CD1c-positive myeloid dendritic cell (primary cell): ENCODE measurements at regions not wholly inside any gene's neighbourhood (a gene's known extent, or its start where the extent isn't known, plus 50 kb on each side); places are given as distances from the start of the nearest gene placed in this dataset.
A peak's percentile ranks its signal among the peaks of the same experiment; 100 is the strongest.
"Not testable (repeated sequence)": the region's sequence is repeated elsewhere in the genome, so short reads cannot be mapped to it uniquely, and the experiment has no call there.

ENCODE experiments used
- DNase-seq: peaks from one replicate; pipeline ENCODE4 v3.0.0-alpha.2; 2016; ENCODE audit errors: extremely low spot score

DNA sequence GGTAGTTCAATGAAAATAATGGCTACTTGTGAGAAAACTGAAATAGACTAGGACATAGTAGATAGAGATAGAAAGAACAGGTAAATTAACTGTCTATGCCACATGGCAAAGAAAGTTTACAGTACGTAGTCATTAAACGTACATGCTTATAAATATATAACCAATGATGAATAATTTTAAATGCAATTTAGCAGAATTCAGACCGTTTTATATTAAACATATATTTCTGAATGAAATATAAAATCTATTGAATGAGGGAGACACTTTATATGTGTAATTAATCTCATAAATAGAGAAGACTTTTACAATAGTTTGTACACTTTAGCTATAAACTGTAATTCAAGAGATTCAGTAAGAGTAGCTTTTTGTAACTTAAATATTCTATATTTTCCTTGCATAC lies 124.4 kb upstream of the VPREB1 start:
- DNase-seq = no peak

DNA sequence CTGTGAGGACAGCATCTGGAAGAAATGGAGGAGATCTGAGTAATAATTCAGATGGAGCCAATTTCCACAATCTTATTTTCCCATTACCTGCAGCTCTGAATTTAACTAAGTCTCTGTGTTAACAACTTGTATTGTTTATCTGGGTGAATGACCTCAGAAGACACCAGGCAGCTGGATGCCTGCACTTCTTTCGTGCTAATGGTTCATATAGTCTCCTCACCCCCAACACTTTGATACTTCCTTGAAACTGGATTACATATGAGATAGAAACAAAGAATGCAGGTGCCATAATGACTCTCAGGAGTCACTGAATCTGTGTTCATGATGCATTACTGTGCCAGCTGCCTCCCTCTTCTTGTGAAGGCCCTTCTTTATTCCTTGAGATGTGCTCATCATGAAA lies 125.6 kb upstream of the VPREB1 start:
- DNase-seq = no peak

- DNase-seq = not testable (repeated sequence)
These were observed 126.6 kb upstream of the VPREB1 start for GRCh38 chr22:22117864-22118544.

DNA sequence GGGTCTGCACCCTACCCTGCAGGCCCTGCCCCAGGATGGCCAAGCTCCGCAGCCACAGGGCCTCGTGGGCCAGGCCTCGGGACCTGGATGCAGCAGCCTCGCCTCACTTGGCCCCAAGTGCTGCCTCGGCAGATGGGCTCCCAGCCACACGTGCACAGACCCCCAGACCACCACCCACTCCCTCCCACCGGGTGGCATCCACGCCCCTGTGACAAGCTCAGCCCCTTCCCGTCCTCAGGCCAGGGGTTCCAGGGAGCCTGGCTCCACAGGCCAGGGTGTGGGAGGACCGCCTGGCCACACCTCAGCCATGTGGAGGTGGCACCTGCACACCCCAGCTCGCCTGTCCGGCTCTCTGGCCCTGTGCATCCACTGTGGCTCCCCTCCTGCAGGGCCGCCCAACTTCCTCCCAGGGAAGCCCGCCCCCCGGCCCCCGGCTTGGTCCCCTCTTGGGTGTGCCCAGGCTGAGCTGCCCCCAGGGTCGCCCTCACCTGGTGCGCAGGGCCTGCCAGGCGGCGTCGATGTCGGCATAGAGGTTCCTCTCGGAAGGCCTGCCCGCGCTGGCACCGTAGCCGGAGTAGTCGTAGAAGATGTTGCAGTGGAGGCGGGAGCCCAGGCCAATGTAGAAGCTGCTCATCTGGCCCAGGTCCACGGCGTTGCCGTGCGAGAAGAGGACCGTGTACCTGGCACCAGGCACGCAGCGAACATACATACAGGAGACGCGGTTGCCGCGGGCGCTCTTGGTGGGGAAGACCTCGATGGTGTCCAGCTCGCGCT lies 127.4 kb upstream of the VPREB1 start:
- not testable (repeated sequence) for DNase-seq

DNA sequence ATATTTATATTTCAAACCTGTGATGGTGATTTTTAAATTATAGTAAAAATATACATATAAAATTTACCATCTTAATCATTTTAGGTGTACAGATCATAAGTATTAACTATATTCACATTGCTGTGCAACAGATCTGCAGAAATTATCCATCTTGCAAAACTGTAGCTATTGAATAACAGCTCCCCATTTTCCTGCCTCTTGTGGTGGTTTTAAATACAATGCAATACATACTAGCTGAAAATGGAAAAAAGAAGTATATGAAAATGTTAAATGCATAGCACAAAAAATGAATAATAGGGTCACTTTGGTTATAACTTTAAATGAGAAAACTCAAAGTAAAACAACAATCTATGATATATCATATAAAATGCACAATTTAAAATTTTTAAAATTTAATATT lies 130.9 kb upstream of the VPREB1 start:
- DNase-seq = no peak

GRCh38 chr22:22112533-22113294 lies 130.1 kb upstream of the TOP3B start:
- no peak for DNase-seq

DNA sequence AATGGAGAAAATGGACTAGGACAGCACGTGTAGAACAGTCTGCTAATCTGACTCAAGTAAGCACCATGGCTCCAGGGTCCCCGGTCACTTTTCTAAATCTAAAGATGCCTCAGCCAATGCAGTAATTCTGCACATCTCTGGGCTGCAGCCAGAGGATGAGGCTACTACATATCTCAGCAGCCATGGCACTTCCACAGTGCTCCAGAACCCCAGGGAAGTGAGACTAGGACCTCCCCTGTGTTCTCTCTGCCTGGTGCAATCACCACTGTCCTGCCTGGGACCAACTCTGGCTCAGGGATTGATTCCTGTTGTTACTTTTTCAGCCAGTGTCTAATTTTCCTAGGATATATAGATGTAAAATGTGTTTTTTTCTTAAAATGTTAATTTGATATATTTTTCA lies 129.4 kb upstream of the TOP3B start:
- no peak for DNase-seq

DNA sequence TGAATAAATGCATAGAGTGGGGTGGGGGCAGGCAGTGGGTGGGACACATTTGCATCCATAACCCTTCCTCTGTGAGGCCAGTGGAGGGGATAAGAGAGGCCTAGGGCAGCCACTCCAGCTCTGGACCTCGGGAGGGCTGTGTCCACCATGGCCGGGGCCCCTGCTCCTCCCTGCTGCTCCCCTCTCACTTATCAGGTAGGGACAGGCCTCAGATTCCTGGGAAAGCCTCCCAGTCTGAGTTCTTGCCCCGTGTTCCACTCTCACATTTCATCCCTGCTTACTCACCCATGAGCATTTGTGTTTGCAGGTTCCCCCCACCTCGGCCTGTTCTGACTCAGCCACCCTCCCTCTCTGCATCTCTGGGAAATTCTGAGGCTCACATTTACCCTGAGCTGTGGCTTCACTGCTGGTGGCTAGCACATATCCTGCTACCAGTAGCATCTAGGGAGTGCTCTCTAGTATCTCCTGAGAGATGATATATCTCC lies 128.7 kb upstream of the TOP3B start:
- no peak for DNase-seq

GRCh38 chr22:22110548-22111266 lies 128.1 kb upstream of the TOP3B start:
- peak; percentile 39 for DNase-seq

- no peak for DNase-seq
These were observed 127.3 kb upstream of the TOP3B start for GRCh38 chr22:22109693-22110466.

- DNase-seq = no peak
These were observed 124.3 kb upstream of the TOP3B start for GRCh38 chr22:22106855-22107254.

DNA sequence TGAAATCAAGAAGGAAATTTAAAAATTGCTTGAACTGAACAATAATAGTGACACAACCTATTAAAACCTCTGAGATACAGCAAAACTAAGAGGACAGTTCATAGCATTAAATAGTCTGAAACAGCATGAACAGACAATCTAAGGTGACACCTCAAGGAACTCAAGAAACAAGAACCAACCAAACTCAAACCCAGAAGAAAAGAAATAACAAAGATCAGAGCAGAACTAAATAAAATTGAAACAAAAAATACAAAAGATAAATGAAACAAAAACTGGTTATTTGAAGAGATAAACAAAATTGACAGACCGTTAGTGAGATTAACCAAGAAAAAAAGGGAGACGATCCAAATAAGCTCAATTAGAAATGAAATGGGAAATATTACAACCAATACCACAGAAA lies 122.8 kb upstream of the TOP3B start:
- DNase-seq = no peak

DNA sequence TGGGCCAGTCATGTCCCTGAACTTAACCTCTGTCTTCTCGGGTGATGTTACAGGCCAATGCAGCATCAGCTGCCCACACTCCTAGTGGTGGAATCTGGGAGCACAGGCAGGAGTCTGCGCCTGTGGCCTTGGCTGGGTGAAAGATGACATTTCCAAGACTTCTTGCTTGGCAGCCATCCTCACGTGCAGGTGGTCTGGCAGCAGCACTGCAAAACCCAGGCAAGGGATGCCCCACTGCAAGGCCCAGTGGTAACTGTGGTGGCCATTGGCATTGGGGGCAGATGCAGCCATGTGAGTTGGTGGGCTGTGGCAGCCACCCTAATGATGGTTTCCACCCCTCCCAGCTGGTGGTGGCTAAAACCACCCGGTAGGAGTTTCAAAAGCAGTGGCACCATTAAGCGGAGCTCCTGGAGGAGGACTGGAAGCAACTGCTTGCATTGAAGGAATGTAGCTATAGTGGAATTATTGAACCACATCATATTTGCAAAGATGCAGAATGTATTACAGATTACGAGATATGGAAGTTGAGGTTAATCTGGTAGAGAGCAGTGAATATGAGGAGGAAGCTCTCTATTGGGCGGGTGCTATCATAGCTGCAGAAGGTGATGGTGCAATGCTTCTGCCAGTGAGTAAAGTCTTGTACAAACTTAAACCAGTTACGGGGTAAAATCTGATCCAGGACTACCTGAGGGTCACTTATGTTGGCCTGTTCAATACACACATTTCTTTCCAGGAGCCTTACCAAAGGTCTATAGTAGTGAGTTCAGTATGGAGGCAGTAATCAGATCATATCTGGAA lies 120.7 kb upstream of the TOP3B start:
- no peak for DNase-seq

- no peak for DNase-seq
These were observed 117.5 kb upstream of the TOP3B start for GRCh38 chr22:22099833-22100812.

DNA sequence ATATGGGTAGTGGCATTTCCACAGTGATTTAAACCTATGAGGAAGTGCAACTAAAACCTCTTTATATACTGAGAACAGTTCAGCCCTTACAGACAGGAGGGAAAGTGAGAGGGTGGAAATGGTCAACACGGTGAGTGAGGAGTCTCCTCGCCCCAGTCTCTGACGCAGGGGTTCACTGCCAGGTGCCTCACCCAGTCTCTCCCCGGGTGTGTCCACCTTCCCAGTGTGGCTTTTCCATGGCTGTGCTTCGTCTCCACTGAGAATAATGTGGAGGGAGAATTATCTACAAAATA lies 116.6 kb upstream of the TOP3B start:
- peak; percentile 25 for DNase-seq

DNA sequence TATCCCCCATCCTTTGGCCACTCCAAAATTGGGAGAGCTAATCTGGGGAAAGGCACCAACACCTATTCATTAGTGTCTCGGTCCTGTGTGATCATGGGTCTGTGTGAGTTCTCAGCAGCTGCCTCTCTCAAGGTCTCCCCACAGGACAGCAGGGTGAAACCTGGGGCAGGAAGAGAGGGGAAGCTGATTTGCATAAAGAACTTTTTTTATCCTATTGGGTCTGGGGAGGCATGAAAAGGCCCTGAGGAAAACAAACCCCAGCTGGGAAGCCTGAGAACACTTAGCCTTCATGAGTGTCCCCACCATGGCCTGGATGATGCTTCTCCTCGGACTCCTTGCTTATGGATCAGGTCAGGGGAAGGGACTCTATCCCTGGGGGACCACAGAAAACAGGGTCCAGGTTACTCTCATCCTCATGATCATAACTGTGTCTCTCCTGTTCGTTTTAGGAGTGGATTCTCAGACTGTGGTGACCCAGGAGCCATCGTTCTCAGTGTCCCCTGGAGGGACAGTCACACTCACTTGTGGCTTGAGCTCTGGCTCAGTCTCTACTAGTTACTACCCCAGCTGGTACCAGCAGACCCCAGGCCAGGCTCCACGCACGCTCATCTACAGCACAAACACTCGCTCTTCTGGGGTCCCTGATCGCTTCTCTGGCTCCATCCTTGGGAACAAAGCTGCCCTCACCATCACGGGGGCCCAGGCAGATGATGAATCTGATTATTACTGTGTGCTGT lies 116.0 kb upstream of the TOP3B start:
- DNase-seq = no peak

GRCh38 chr22:22097727-22098228 lies 115.2 kb upstream of the TOP3B start:
- no peak for DNase-seq

GRCh38 chr22:22094921-22095320 lies 112.3 kb upstream of the TOP3B start:
- DNase-seq = no peak
